RWPE1 (cell line): ENCODE measurements at regions not wholly inside any gene's neighbourhood (a gene's known extent, or its start where the extent isn't known, plus 50 kb on each side); places are given as distances from the start of the nearest gene placed in this dataset.
"Not testable (repeated sequence)": the region's sequence is repeated elsewhere in the genome, so short reads cannot be mapped to it uniquely, and the experiment has no call there.

Source experiments
- CTCF ChIA-PET: fragments of 350-600 bp; sonication (Branson Sonifier 250); formaldehyde crosslinking; extraction: SDS; loops from one replicate; lab custom pipeline; 2021; lab: Yijun Ruan, JAX
- POLR2A ChIA-PET: fragments of 400-600 bp; formaldehyde crosslinking; extraction: SDS; loops from one replicate; lab custom pipeline; 2020; ENCODE audit warnings: antibody characterized with exemption; ENCODE audit not compliant: low non-redundant PET; lab: Yijun Ruan, JAX
- DNase-seq: peaks from one replicate; pipeline ENCODE4 v3.0.0; 2012; ENCODE audit warnings: low spot score
- H3K27ac ChIP-seq: fragments of 450-650 bp; 2 replicates; pipeline ENCODE4 v1.5.1; 2017
- CTCF ChIP-seq: fragments of 450-650 bp; conservative IDR thresholded peaks from 2 replicates; pipeline ENCODE4 v1.5.1; 2017; ENCODE audit warnings: low read depth, mild to moderate bottlenecking

- ChIA-PET POLR2A (no interaction called here), CTCF (no interaction called here)
- no peak overlapping the region for H3K27ac ChIP-seq
- no peak for TF ChIP-seq CTCF
- DNase-seq, result no peak
These were observed 114.3 kb upstream of the IL1RAPL1 start for GRCh38 chrX:28472926-28473325.

DNA sequence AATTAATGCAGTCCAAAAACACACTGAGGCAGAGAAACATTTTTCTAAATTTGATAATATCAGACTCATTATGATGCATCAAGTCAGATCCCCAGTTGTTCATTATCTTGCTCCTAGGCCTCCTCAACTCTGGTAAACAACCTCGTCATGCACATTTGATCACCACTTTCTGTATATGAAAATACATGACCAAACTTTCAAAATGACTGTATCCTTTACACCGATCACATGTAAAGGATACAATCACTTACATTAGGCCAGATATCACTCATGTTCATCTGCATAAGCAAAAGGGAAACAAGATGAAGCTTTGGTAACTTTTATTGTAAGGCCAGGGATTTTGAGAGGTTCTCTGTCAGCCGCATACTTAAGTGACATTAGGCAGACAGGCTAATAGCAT is 99.4 kb upstream of the IL1RAPL1 start:
- no peak for TF ChIP-seq CTCF
- CTCF ChIA-PET, result no interaction called here
- POLR2A ChIA-PET, result no interaction called here
- H3K27ac ChIP-seq, result no peak overlapping the region
- no peak for DNase-seq

DNA sequence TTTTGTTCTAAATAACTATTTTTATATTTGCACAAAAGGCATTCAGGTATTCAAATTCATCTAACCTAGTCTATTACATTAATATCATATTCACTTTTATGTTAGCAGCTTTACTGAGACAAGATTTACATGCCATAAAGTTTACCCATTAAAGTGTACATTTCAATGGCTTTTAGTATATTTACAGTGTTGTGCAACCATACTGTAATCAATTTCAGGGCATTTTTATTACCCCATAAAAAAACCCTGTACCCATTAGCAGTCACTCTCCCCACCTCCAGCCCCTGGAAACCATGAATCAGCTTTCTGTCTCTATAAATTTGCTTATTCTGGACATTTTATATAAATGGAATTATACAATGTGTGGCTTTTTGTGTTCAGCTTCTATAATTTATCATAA is 95.9 kb upstream of the IL1RAPL1 start:
- ChIA-PET POLR2A (no interaction called here), CTCF (no interaction called here)
- H3K27ac ChIP-seq, result no peak overlapping the region
- no peak for DNase-seq
- no peak for TF ChIP-seq CTCF

- no peak overlapping the region for H3K27ac ChIP-seq
- no peak for TF ChIP-seq CTCF
- POLR2A ChIA-PET, result no interaction called here
- CTCF ChIA-PET, result interaction anchor here (0.6 kb wide), 1 partner anchor 849 kb away, joined by 5 read pairs; no protein-coding TSS in a partner anchor
- no peak for DNase-seq
These were observed 95.3 kb upstream of the IL1RAPL1 start for GRCh38 chrX:28491941-28492340.

DNA sequence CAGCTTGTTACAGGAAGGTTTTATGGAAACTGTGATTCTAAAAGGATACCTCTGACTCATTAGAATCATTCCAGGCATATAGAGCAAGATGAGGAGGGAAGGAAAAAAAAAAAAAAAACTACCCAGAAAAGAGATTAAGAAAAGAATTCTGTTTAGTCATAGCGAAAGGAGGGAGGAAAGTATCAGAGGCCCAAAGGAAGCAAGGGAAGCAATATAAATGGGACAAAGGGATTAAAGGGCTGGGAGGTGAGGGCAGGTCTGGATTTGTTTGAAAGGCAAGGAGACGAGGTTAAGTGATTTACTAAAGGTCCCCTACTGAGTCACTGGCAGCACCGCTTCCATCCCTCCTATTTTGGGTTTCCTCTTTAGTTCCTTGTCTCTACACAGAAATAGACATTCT is 88.6 kb upstream of the IL1RAPL1 start:
- ChIA-PET POLR2A (no interaction called here), CTCF (interaction anchor here (0.6 kb wide), 1 partner anchor 257 kb away, joined by 3 read pairs; no protein-coding TSS in a partner anchor)
- DNase-seq, result peak; percentile 70
- TF ChIP-seq CTCF, result no peak
- no peak overlapping the region for H3K27ac ChIP-seq

- CTCF ChIA-PET, POLR2A ChIA-PET, DNase-seq, H3K27ac ChIP-seq: not testable (repeated sequence)
These were observed 84.6 kb upstream of the IL1RAPL1 start for GRCh38 chrX:28502667-28503066.

DNA sequence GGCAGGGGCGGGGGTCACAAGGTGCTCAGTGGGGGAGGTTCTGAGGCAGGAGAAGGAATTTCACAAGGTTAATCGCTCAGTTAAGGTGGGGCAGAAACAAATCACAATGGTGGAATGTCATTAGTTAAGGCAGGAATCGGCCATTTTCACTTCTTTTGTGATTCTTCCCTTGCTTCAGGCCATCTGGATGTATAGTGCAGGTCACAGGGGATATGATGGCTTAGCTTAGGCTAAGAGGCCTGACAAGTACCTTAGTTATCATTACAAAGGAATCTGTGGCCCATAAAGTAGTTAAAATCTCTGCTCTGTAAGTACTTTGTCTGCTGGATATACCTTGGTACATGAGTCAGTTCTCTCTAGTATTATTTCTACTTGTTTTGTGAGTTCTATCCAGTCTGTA is 79.6 kb upstream of the IL1RAPL1 start:
- POLR2A ChIA-PET, CTCF ChIA-PET, DNase-seq, H3K27ac ChIP-seq: not testable (repeated sequence)

- ChIA-PET POLR2A (no interaction called here), CTCF (interaction anchor here (0.6 kb wide), 1 partner anchor 357 kb away, joined by 3 read pairs; no protein-coding TSS in a partner anchor)
- TF ChIP-seq CTCF, result no peak
- DNase-seq, result no peak
- no peak overlapping the region for H3K27ac ChIP-seq
These were observed 66.5 kb upstream of the IL1RAPL1 start for GRCh38 chrX:28520786-28521185.

DNA sequence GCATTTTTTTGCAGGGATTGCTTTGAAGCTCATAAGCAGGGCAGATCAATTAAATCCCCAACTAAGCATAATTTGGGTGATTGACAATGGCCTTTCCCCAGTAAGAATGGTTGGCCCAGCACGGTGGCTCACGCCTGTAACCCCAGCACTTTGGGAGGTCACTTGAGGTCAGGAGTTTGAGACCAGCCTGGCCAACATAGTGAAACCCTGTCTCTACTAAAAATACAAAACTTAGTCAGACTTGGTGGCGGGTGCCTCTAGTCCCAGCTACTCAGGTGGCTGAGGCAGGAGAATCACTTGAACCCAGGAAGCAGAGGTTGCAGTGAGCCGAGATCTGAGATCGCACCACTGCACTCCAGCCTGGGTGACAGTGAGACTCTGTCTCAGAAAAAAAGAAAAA is 58.9 kb upstream of the IL1RAPL1 start:
- H3K27ac ChIP-seq, POLR2A ChIA-PET, DNase-seq, CTCF ChIA-PET: not testable (repeated sequence)
